H1 (cell line): ENCODE measurements at regions not wholly inside any gene's neighbourhood (a gene's known extent, or its start where the extent isn't known, plus 50 kb on each side); places are given as distances from the start of the nearest gene placed in this dataset.

Experiments used
- CTCF ChIA-PET: fragments of 300-600 bp; sonication (Branson Sonifier 250); formaldehyde crosslinking; loops from one replicate; lab custom pipeline; 2021; ENCODE audit not compliant: partially characterized antibody; lab: Charles Lee
- POLR2A ChIA-PET: fragments of 300-600 bp; sonication (Branson Sonifier 250); formaldehyde crosslinking; loops from one replicate; lab custom pipeline; 2021; ENCODE audit warnings: inconsistent platforms; ENCODE audit not compliant: partially characterized antibody; lab: Charles Lee
- DNase-seq, 2 experiments: peaks; one replicate each; pipeline versions ENCODE4 v3.0.0 to v3.0.0-alpha.2; 2010 to 2022; ENCODE audit warnings: low spot score in 2 of 2, low read depth in 1 of 2, mixed read lengths in 1 of 2
- FAIRE-seq: peaks from 2 replicates; lab custom pipeline; 2011; peaks lifted over from hg19 to GRCh38; lab: Jason Lieb, UNC
- H2AFZ ChIP-seq: 2 replicates; pipeline ENCODE4 v1.8.1; 2012; ENCODE audit warnings: low read length, inconsistent platforms
- H2AK5ac ChIP-seq: 2 replicates; pipeline ENCODE4 v1.6.1; 2013; ENCODE audit warnings: low read depth, low read length
- H2BK120ac ChIP-seq: replicated peaks from 2 replicates; pipeline ENCODE3; 2013; ENCODE audit warnings: low read depth, low read length, inconsistent platforms
- H2BK12ac ChIP-seq: 2 replicates; pipeline ENCODE4 v1.6.1; 2013; ENCODE audit warnings: low read depth, low read length
- H2BK15ac ChIP-seq: 2 replicates; pipeline ENCODE4 v1.6.1; 2013; ENCODE audit warnings: low read length
- H2BK20ac ChIP-seq: 2 replicates; pipeline ENCODE4 v1.6.1; 2013; ENCODE audit warnings: low read length
- H2BK5ac ChIP-seq: 2 replicates; pipeline ENCODE4 v1.6.1; 2013; ENCODE audit warnings: low read depth, low read length
- H3K14ac ChIP-seq: 2 replicates; pipeline ENCODE4 v1.6.1; 2013; ENCODE audit warnings: inconsistent platforms; ENCODE audit not compliant: insufficient read length
- H3K18ac ChIP-seq: 2 replicates; pipeline ENCODE4 v1.6.1; 2013; ENCODE audit warnings: low read length; ENCODE audit errors: extremely low read depth
- H3K23ac ChIP-seq: 2 replicates; pipeline ENCODE4 v1.6.1; 2013; ENCODE audit warnings: inconsistent platforms; ENCODE audit not compliant: insufficient read length
- H3K23me2 ChIP-seq: 2 replicates; pipeline ENCODE4 v1.6.1; 2013; ENCODE audit warnings: low read depth, low read length
- H3K27ac ChIP-seq: 2 replicates; pipeline ENCODE4 v1.6.1; 2011; ENCODE audit warnings: low read depth, low read length, inconsistent platforms
- H3K27me3 ChIP-seq, 4 experiments: replicated peaks in 1 of 4; 1 replicate in 1 of 4; 2 replicates in 3 of 4; pipeline versions ENCODE4 v1.6.1 to v1.8.1; 2011 to 2013; ENCODE audit warnings: low read length in 3 of 4, mild to moderate bottlenecking in 3 of 4, inconsistent platforms in 2 of 4, mixed read lengths in 2 of 4, moderate library complexity in 1 of 4; ENCODE audit not compliant: control insufficient read depth in 3 of 4, insufficient read depth in 3 of 4; ENCODE audit errors: extremely low read depth in 1 of 4
- H3K36me3 ChIP-seq, 4 experiments: 2 replicates each; pipeline versions ENCODE4 v1.6.1 to v1.8.1; 2011 to 2013; ENCODE audit warnings: mild to moderate bottlenecking in 4 of 4, low read length in 3 of 4, moderate library complexity in 2 of 4, control low read depth in 1 of 4, inconsistent platforms in 1 of 4; ENCODE audit not compliant: insufficient read depth in 4 of 4, control insufficient read depth in 2 of 4
- H3K4ac ChIP-seq: replicated peaks from 2 replicates; pipeline ENCODE3; 2013; ENCODE audit warnings: low read length, low read depth, mixed read lengths, inconsistent platforms; ENCODE audit not compliant: insufficient read length
- H3K4me1 ChIP-seq, 4 experiments: replicated peaks in 1 of 4; 1 replicate in 1 of 4; 2 replicates in 3 of 4; pipeline versions ENCODE4 v1.6.1 to v1.8.1; 2011 to 2013; ENCODE audit warnings: low read length in 3 of 4, inconsistent platforms in 2 of 4, mixed read lengths in 1 of 4; ENCODE audit not compliant: insufficient read depth in 4 of 4, control insufficient read depth in 3 of 4
- H3K4me2 ChIP-seq, 2 experiments: 2 replicates each; pipeline versions ENCODE4 v1.6.1 to v1.8.1; 2011 to 2013; ENCODE audit warnings: low read depth in 2 of 2, low read length in 2 of 2, control low read depth in 1 of 2, inconsistent platforms in 1 of 2, mild to moderate bottlenecking in 1 of 2; ENCODE audit not compliant: insufficient read depth in 1 of 2
- H3K4me3 ChIP-seq, 4 experiments: fragments of 200-600, 300-600 bp in 1 of 4; sonication (generic), shearing (Covaris generic), sonication (Bioruptor Twin) in 1 of 4; 2 replicates each; pipeline versions ENCODE4 v1.5.1 to v1.8.1; 2011 to 2016; ENCODE audit warnings: low read length in 4 of 4, low read depth in 3 of 4, control low read depth in 2 of 4, inconsistent platforms in 2 of 4, mild to moderate bottlenecking in 2 of 4, mixed read lengths in 1 of 4, moderate library complexity in 1 of 4; ENCODE audit not compliant: insufficient read depth in 2 of 4; ENCODE audit errors: extremely low read depth in 1 of 4
- H3K56ac ChIP-seq: replicated peaks from 2 replicates; pipeline ENCODE3; 2013; ENCODE audit warnings: low read depth, mild to moderate bottlenecking, mixed read lengths, low read length, inconsistent platforms; ENCODE audit not compliant: insufficient read length
- H3K79me1 ChIP-seq: 2 replicates; pipeline ENCODE4 v1.6.1; 2013; ENCODE audit warnings: low read depth, low read length, control low read depth
- H3K79me2 ChIP-seq, 2 experiments: 2 replicates each; pipeline versions ENCODE4 v1.6.1 to v1.8.1; 2012 to 2013; ENCODE audit warnings: low read length in 2 of 2, mild to moderate bottlenecking in 2 of 2, inconsistent platforms in 1 of 2; ENCODE audit not compliant: insufficient read depth in 2 of 2, control insufficient read depth in 1 of 2
- H3K9ac ChIP-seq, 4 experiments: replicated peaks in 1 of 4; 1 replicate in 1 of 4; 2 replicates in 3 of 4; pipeline versions ENCODE4 v1.6.1 to v1.8.1; 2011 to 2013; ENCODE audit warnings: low read depth in 3 of 4, low read length in 3 of 4, control low read depth in 2 of 4, mild to moderate bottlenecking in 2 of 4, moderate library complexity in 2 of 4, inconsistent platforms in 1 of 4; ENCODE audit errors: extremely low read depth in 1 of 4
- H3K9me3 ChIP-seq, 2 experiments: 2 replicates each; pipeline versions ENCODE4 v1.6.1 to v1.8.1; 2012 to 2013; ENCODE audit warnings: mild to moderate bottlenecking in 2 of 2, moderate library complexity in 2 of 2, control low read depth in 1 of 2, inconsistent platforms in 1 of 2, low read depth in 1 of 2, low read length in 1 of 2, mixed read lengths in 1 of 2; ENCODE audit not compliant: insufficient read depth in 2 of 2
- H4K20me1 ChIP-seq, 2 experiments: replicated peaks in 1 of 2; 2 replicates each; pipeline versions ENCODE3 to v1.8.1; 2011 to 2013; ENCODE audit warnings: inconsistent platforms in 2 of 2, low read length in 2 of 2, mild to moderate bottlenecking in 1 of 2; ENCODE audit not compliant: insufficient read depth in 2 of 2, control insufficient read depth in 1 of 2
- H4K5ac ChIP-seq: 2 replicates; pipeline ENCODE4 v1.6.1; 2013; ENCODE audit warnings: low read length, low read depth, mixed read lengths, inconsistent platforms; ENCODE audit not compliant: insufficient read length
- H4K8ac ChIP-seq: 2 replicates; pipeline ENCODE4 v1.8.0; 2013; ENCODE audit warnings: mild to moderate bottlenecking, moderate library complexity, low read length, inconsistent platforms; ENCODE audit not compliant: insufficient read depth; ENCODE audit errors: extremely low read depth
- H4K91ac ChIP-seq: replicated peaks from 2 replicates; pipeline ENCODE3; 2013; ENCODE audit warnings: low read length, mixed read lengths, inconsistent platforms; ENCODE audit not compliant: insufficient read length
- CTBP2 ChIP-seq: IDR thresholded peaks from 2 replicates; pipeline ENCODE4 v1.7.0; 2011; ENCODE audit warnings: borderline replicate concordance, mild to moderate bottlenecking, moderate library complexity, mixed read lengths, low read length; ENCODE audit not compliant: insufficient read depth, insufficient read length
- GTF2F1 ChIP-seq: IDR thresholded peaks from 2 replicates; pipeline ENCODE4 v1.6.1; 2012; ENCODE audit warnings: low read depth, low read length, improper control_type of control experiment, borderline replicate concordance
- SIN3A ChIP-seq, 2 experiments: IDR thresholded peaks in 1 of 2; conservative IDR thresholded peaks in 1 of 2; 2 replicates each; pipeline ENCODE4 v1.6.1; 2011 to 2012; ENCODE audit warnings: low read length in 2 of 2, improper control_type of control experiment in 1 of 2, low read depth in 1 of 2, mild to moderate bottlenecking in 1 of 2

DNA sequence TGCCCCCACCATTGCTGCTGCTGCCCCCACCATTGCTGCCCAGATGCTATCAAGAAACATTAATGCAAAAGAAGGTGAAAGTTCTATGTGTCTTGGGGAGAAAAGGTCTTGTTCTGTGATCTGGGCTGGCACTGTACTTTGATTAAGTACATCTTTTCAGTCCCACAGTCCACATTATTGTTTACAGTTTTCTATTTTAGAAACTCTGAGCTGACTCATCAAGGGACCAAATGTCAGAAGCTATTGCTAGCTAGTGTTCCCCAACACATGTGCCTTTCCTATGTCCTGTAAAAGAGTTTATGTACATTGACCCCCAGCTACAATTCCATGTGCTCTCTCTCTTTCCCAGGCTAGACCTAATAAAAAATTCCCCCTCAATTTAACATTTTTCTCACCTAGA, 264.7 kb upstream of the NECTIN3 start:
- no peak overlapping the region for H2BK5ac ChIP-seq
- no peak overlapping the region for H2AFZ ChIP-seq
- no peak for FAIRE-seq

More for the DNA sequence above, 264.7 kb upstream of the NECTIN3 start:
- Histone ChIP-seq H3K4me3 (no peak overlapping the region), H2BK15ac (no peak overlapping the region), H3K27ac (no peak overlapping the region), H3K14ac (no peak overlapping the region), H2BK12ac (no peak overlapping the region), H3K23ac (no peak overlapping the region), H4K20me1 (no peaks in the 10 kb centered on the region), H3K79me1 (no peaks in the 10 kb centered on the region), H3K9me3 (no peaks in the 10 kb centered on the region), H4K91ac (no peak overlapping the region), H3K79me2 (no peaks in the 10 kb centered on the region), H2BK20ac (no peak overlapping the region), H3K18ac (no peak overlapping the region), H3K4me2 (no peak overlapping the region), H3K9ac (no peak overlapping the region), H3K23me2 (no peaks in the 10 kb centered on the region), H2BK120ac (no peak overlapping the region), H3K27me3 (no peaks in the 10 kb centered on the region), H3K4me1 (no peaks in the 10 kb centered on the region), H4K8ac (no peak overlapping the region), H3K56ac (no peak overlapping the region), H4K5ac (no peak overlapping the region), H3K36me3 (no peaks in the 10 kb centered on the region), H3K4ac (no peak overlapping the region), H2AK5ac (no peak overlapping the region)
- ChIA-PET POLR2A (no interaction called here), CTCF (no interaction called here)
- TF ChIP-seq GTF2F1 (no peak), SIN3A (conservative IDR thresholded peaks at IDR 0.05 in 1 of 2, IDR thresholded peaks at IDR 0.05 in 1 of 2; ENCODE audit: low read depth in 1 of 2, low read length in 2 of 2) (no peak), CTBP2 (no peak)
- DNase-seq: no peak
